ENCODE measurements at regions not wholly inside any gene's neighbourhood (a gene's known extent, or its start where the extent isn't known, plus 50 kb on each side); places are given as distances from the start of the nearest gene placed in this dataset.

- Histone ChIP-seq H3K4me1 (ENCODE audit: control insufficient read depth, insufficient read depth, low read length) (no peaks in the 10 kb centered on the region), H3K27me3 (replicated peaks in 1 of 2; ENCODE audit: control insufficient read depth in 2 of 2, insufficient read depth in 2 of 2, low read length in 1 of 2) (no peaks in the 10 kb centered on the region), H3K79me2 (ENCODE audit: control insufficient read depth, insufficient read depth, low read length) (no peaks in the 10 kb centered on the region), H3K36me3 (ENCODE audit: control insufficient read depth in 2 of 2, insufficient read depth in 2 of 2, low read length in 1 of 2) (no peaks in the 10 kb centered on the region), H3K9me3 (replicated peaks; ENCODE audit: control insufficient read depth, insufficient read depth, low read length) (no peaks in the 10 kb centered on the region), H3K4me3 (no peak overlapping the region), H2AFZ (ENCODE audit: control insufficient read depth, low read depth, low read length) (no peak overlapping the region), H3K4me2 (ENCODE audit: control insufficient read depth, insufficient read depth) (no peak overlapping the region), H3K27ac (ENCODE audit: control insufficient read depth, insufficient read depth) (no peak overlapping the region), H3K9ac (ENCODE audit: control insufficient read depth, insufficient read depth, low read length) (no peak overlapping the region), H4K20me1 (ENCODE audit: control insufficient read depth, insufficient read depth) (no peaks in the 10 kb centered on the region)
- RAD21 ChIA-PET (ENCODE audit: unreplicated experiment) = no interaction called here
- no TSS peak for BruUV-seq (replicated peaks)
- WGBS (ENCODE audit: insufficient coverage, insufficient replicate concordance, low lambda C conversion rate, missing lambda C conversion rate) = 30% methylated on average over 1 of the region's 1 CpG
- DNase-seq (ENCODE audit: low read depth, low spot score) = no peak
- in situ Hi-C loops (cut with MboI) = no loop called here
- FAIRE-seq = no peak
- ATAC-seq = no peak
- CTCF ChIA-PET = interaction anchor here (0.7 kb wide), 1 partner anchor 931 kb away, joined by 3 read pairs; no protein-coding TSS in a partner anchor
- SMC1A ChIA-PET (ENCODE audit: uncharacterized antibody, unreplicated experiment) = no interaction called here
- TF ChIP-seq IKZF1 (conservative IDR thresholded peaks at IDR 0.05) = no peak
- no peak for TF ChIP-seq SMAD1 (IDR thresholded peaks at IDR 0.05; ENCODE audit: low read depth, partially characterized antibody)
- intact Hi-C loops (cut with micrococcal nuclease; ENCODE audit: unreplicated experiment) = no loop called here
- POLR2A ChIA-PET = no interaction called here
Observed at GRCh38 chr2:193114827-193115226, 920.1 kb upstream of the TMEFF2 start.

DNA sequence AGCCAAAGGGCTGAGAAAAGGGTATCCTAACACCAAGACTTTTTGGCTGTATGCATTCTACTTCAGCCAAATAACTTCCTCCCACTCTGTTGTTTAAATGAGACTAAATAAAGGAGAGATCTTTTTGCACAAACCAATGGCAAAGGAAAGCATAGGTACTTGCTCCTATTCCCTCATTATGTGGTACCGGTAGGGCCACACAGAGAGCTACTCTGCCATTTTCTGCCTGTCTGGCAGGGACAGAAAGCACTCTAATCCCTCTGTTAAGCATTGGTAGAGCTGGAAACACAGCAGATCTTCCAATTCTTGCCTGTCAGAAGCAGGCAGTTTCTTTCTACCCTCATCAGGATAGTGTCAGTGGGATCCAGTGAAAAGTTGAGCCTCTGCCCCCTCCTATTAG lies 918.3 kb upstream of the TMEFF2 start:
- Histone ChIP-seq H4K20me1 (ENCODE audit: control insufficient read depth, insufficient read depth) (no peaks in the 10 kb centered on the region), H3K27me3 (replicated peaks in 1 of 2; ENCODE audit: control insufficient read depth in 2 of 2, insufficient read depth in 2 of 2, low read length in 1 of 2) (no peaks in the 10 kb centered on the region), H3K4me1 (ENCODE audit: control insufficient read depth, insufficient read depth, low read length) (no peaks in the 10 kb centered on the region), H3K9me3 (replicated peaks; ENCODE audit: control insufficient read depth, insufficient read depth, low read length) (no peaks in the 10 kb centered on the region), H2AFZ (ENCODE audit: control insufficient read depth, low read depth, low read length) (no peak overlapping the region), H3K9ac (ENCODE audit: control insufficient read depth, insufficient read depth, low read length) (no peak overlapping the region), H3K4me2 (ENCODE audit: control insufficient read depth, insufficient read depth) (no peak overlapping the region), H3K4me3 (no peak overlapping the region), H3K36me3 (ENCODE audit: control insufficient read depth in 2 of 2, insufficient read depth in 2 of 2, low read length in 1 of 2) (no peaks in the 10 kb centered on the region), H3K27ac (ENCODE audit: control insufficient read depth, insufficient read depth) (no peak overlapping the region), H3K79me2 (ENCODE audit: control insufficient read depth, insufficient read depth, low read length) (no peaks in the 10 kb centered on the region)
- TF ChIP-seq RELA (IDR thresholded peaks at IDR 0.05; ENCODE audit: borderline replicate concordance, partially characterized antibody) (no peak), GABPA (IDR thresholded peaks at IDR 0.05; ENCODE audit: low read depth) (no peak), SIX5 (IDR thresholded peaks at IDR 0.05; ENCODE audit: low read depth, low read length, severe bottlenecking) (no peak)
- POLR2A ChIA-PET = no interaction called here
- in situ Hi-C loops (cut with MboI) (no loop called here), intact Hi-C loops (cut with micrococcal nuclease; ENCODE audit: unreplicated experiment) (no loop called here)
- no peak for ATAC-seq
- SMC1A ChIA-PET (ENCODE audit: uncharacterized antibody, unreplicated experiment) = interaction anchor here (0.7 kb wide), 1 partner anchor 31 kb away, joined by 3 read pairs; no protein-coding TSS in a partner anchor
- BruUV-seq (replicated peaks) = no TSS peak
- CTCF ChIA-PET = no interaction called here
- WGBS (ENCODE audit: insufficient coverage, insufficient replicate concordance, low lambda C conversion rate, missing lambda C conversion rate) = 47% methylated on average over 1 of the region's 1 CpG
- no peak for DNase-seq (ENCODE audit: low read depth, low spot score)
- FAIRE-seq = no peak
- RAD21 ChIA-PET (ENCODE audit: unreplicated experiment) = no interaction called here

Data from GM12878 (cell line).